ENCODE measurements at regions not wholly inside any gene's neighbourhood (a gene's known extent, or its start where the extent isn't known, plus 50 kb on each side); places are given as distances from the start of the nearest gene placed in this dataset.
A peak's percentile ranks its signal among the peaks of the same experiment; 100 is the strongest.
"Not testable (repeated sequence)": the region's sequence is repeated elsewhere in the genome, so short reads cannot be mapped to it uniquely, and the experiment has no call there.

DNA sequence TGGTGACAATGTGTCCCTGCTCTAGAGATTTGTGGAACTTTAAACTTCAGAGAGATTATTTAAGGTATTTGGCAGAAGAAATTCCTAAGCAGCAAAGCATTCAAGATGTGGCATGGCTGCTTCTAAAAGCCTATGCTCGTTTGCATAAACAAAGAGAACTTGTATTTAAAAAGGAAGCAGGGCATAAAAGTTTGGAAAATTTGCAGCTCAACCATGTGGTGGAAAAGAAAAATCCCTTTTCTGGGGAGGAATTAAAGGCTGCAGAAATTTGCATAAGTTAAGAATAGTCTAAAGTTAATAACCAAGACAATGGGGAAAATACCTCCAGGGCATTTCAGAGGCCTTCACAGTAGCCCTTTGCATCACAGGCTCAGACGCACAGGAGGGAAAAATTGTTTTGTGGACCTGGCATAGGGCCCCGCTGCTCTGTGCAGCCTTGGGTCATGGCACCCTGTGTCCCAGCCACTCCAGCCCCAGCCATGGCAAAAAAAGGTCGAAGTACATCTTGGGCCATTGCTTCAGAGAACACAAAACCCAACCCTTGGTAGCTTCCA is 1109.1 kb downstream of the OTOL1 start:
- H3K9me3 ChIP-seq (ENCODE audit: control insufficient read depth, insufficient read depth, low read length), result peaks cover 19% of the 10 kb centered on the region
- H3K36me3 ChIP-seq (ENCODE audit: control insufficient read depth, insufficient read depth, low read length), result no peaks in the 10 kb centered on the region
- H3K27ac ChIP-seq (ENCODE audit: low read depth, low read length), result no peak overlapping the region
- no peak overlapping the region for H3K4me3 ChIP-seq (ENCODE audit: low read depth, low read length)
- peaks cover 10% of the 10 kb centered on the region for H3K4me1 ChIP-seq (ENCODE audit: control insufficient read depth, insufficient read depth, low read length)
- no peak overlapping the region for H3K9ac ChIP-seq (ENCODE audit: low read depth, low read length)
- no peaks in the 10 kb centered on the region for H3K27me3 ChIP-seq (ENCODE audit: control insufficient read depth, insufficient read depth, low read length)

DNA sequence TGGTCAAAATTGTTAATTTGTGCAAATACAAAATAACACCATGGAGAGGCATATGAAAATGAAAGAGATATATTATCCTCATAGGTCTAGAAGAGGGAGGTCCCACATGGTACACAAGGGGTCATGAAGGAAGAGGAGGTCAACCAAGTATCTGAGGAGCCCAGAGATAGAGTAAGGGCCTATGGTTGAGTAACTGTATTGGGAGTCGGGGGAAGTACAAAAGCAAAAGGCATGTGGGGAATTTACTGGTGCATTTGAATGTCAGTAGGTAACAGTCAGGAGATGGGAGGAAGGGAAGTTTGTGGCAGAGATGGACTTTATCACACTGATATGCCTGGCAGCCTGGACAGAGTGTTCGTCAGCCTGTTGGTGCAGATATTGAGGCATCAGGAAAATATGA is 1113.7 kb downstream of the OTOL1 start:
- Histone ChIP-seq H3K4me1 (ENCODE audit: control insufficient read depth, insufficient read depth, low read length) (peaks cover 16% of the 10 kb centered on the region), H3K27me3 (ENCODE audit: control insufficient read depth, insufficient read depth, low read length) (no peaks in the 10 kb centered on the region), H3K36me3 (ENCODE audit: control insufficient read depth, insufficient read depth, low read length) (no peaks in the 10 kb centered on the region), H3K4me3 (ENCODE audit: low read depth, low read length) (peak overlapping the region; percentile 40; the same call in 1 of the 2 replicates), H3K9me3 (ENCODE audit: control insufficient read depth, insufficient read depth, low read length) (peaks cover 14% of the 10 kb centered on the region; the same call in 1 of the 2 replicates), H3K9ac (ENCODE audit: low read depth, low read length) (no peak overlapping the region), H3K27ac (ENCODE audit: low read depth, low read length) (peak overlapping the region; percentile 20)

DNA sequence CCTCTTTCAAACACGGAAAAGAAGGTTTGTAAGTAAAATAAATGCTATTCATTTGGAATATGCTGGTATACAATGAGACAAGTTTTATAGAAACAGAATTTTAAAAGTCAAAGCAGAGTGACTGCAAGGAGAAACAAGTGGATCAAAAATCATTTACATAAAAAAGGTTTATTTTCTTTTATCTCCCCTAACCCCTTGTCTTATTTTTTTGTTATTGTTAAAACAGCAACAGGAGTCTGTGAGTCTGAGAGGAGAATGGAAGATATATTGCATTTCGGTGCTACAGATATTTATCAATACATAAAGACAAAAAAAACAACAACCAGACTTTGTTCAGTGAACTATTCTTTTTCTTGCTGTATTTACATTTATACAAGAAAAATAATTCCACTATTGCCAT is 1116.4 kb downstream of the OTOL1 start:
- Histone ChIP-seq H3K9me3 (ENCODE audit: control insufficient read depth, insufficient read depth, low read length) (no peaks in the 10 kb centered on the region; the same call in 1 of the 2 replicates), H3K27me3 (ENCODE audit: control insufficient read depth, insufficient read depth, low read length) (no peaks in the 10 kb centered on the region), H3K9ac (ENCODE audit: low read depth, low read length) (no peak overlapping the region), H3K36me3 (ENCODE audit: control insufficient read depth, insufficient read depth, low read length) (no peaks in the 10 kb centered on the region), H3K4me3 (ENCODE audit: low read depth, low read length) (no peak overlapping the region), H3K27ac (ENCODE audit: low read depth, low read length) (no peak overlapping the region), H3K4me1 (ENCODE audit: control insufficient read depth, insufficient read depth, low read length) (peaks cover 16% of the 10 kb centered on the region)

DNA sequence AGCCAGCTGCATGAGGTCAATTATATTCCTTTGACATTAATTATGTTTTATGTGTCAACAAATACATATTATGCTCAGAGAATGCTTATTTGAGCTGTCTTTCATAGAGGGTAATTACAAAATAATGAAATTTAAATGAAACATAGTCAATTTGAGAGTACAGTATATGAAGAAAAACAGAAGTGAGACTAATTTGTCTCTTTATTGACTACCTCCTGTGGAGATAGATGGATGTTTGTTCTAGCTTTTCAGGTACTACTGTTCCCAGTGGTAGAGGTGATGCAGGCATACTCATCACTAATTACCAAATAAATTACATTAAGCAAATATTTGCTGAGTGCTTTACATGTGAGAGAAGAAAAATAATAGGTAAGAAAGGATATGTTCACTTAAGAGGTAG is 1129.6 kb downstream of the OTOL1 start:
- no peak overlapping the region for H3K27ac ChIP-seq (ENCODE audit: low read depth, low read length)
- H3K36me3 ChIP-seq (ENCODE audit: control insufficient read depth, insufficient read depth, low read length), result no peaks in the 10 kb centered on the region
- no peaks in the 10 kb centered on the region for H3K27me3 ChIP-seq (ENCODE audit: control insufficient read depth, insufficient read depth, low read length)
- no peaks in the 10 kb centered on the region for H3K9me3 ChIP-seq (ENCODE audit: control insufficient read depth, insufficient read depth, low read length)
- no peak overlapping the region for H3K4me3 ChIP-seq (ENCODE audit: low read depth, low read length)
- no peaks in the 10 kb centered on the region; the same call in 1 of the 2 replicates for H3K4me1 ChIP-seq (ENCODE audit: control insufficient read depth, insufficient read depth, low read length)
- no peak overlapping the region for H3K9ac ChIP-seq (ENCODE audit: low read depth, low read length)

DNA sequence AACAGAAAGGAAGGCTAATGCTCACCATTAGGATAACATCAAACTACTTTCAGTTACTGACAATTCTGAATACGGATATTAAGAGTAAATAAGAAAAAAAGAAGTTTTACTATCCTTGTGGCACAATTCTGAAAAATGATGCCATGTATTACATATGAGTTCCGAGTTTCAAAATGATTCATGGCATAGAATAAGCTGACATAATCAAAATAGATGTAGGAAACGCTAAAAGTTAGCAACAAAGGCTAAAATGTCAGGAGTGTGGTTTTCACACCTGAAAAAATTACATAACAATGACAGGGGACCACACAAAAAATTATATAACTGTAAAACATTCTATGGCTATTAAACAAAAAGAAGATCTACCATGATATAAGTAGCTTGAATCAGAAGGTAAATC is 1131.9 kb downstream of the OTOL1 start:
- H3K27ac ChIP-seq (ENCODE audit: low read depth, low read length), result no peak overlapping the region
- no peaks in the 10 kb centered on the region for H3K9me3 ChIP-seq (ENCODE audit: control insufficient read depth, insufficient read depth, low read length)
- no peaks in the 10 kb centered on the region for H3K27me3 ChIP-seq (ENCODE audit: control insufficient read depth, insufficient read depth, low read length)
- no peak overlapping the region for H3K4me3 ChIP-seq (ENCODE audit: low read depth, low read length)
- H3K9ac ChIP-seq (ENCODE audit: low read depth, low read length), result no peak overlapping the region
- no peaks in the 10 kb centered on the region; the same call in 1 of the 2 replicates for H3K4me1 ChIP-seq (ENCODE audit: control insufficient read depth, insufficient read depth, low read length)
- H3K36me3 ChIP-seq (ENCODE audit: control insufficient read depth, insufficient read depth, low read length), result no peaks in the 10 kb centered on the region

DNA sequence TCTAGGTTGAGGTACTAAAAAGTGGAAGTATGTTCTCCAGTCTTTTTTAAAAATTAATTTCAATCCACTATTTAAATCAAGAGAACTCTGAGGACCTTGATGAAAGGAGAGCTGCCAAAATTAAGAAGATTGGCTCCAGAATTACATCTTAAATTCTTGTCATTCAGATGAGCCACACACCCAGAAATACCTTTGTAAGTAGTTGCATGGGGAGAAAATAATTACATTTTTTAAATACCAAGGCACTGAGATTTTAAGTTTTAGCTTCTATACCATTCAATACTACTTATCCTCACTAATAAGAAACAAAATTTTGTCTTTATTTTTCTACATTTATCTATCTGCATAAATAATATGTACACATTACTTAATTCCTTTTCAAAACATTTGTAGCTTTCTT is 1132.8 kb downstream of the OTOL1 start:
- no peak overlapping the region for H3K9ac ChIP-seq (ENCODE audit: low read depth, low read length)
- H3K4me1 ChIP-seq (ENCODE audit: control insufficient read depth, insufficient read depth, low read length), result no peaks in the 10 kb centered on the region; the same call in 1 of the 2 replicates
- H3K27me3 ChIP-seq (ENCODE audit: control insufficient read depth, insufficient read depth, low read length), result no peaks in the 10 kb centered on the region
- H3K4me3 ChIP-seq (ENCODE audit: low read depth, low read length), result no peak overlapping the region
- H3K9me3 ChIP-seq (ENCODE audit: control insufficient read depth, insufficient read depth, low read length), result no peaks in the 10 kb centered on the region
- no peak overlapping the region for H3K27ac ChIP-seq (ENCODE audit: low read depth, low read length)
- H3K36me3 ChIP-seq (ENCODE audit: control insufficient read depth, insufficient read depth, low read length), result no peaks in the 10 kb centered on the region

DNA sequence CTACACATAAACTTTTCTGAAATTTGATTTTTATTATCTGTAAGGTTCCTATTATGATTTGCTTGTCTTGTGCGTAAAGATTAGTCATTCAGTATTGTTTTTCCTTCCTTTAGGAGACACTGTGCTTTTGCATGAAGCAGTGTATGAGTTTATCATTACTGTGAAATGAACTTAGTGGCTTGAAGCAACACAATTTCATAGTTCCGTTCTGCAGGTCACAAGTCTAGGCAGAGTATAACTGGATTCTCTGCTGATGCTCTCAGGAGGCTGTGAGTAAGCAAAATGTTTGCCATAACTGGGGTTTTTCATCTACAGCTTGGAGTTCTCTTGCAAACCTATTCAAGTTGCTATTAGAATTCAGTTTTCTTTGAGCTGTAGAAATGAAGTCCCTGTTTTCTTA is 1136.1 kb downstream of the OTOL1 start:
- H3K4me1 ChIP-seq (ENCODE audit: control insufficient read depth, insufficient read depth, low read length), result no peaks in the 10 kb centered on the region; the same call in 1 of the 2 replicates
- no peak overlapping the region for H3K27ac ChIP-seq (ENCODE audit: low read depth, low read length)
- no peaks in the 10 kb centered on the region; the same call in 1 of the 2 replicates for H3K9me3 ChIP-seq (ENCODE audit: control insufficient read depth, insufficient read depth, low read length)
- no peak overlapping the region for H3K4me3 ChIP-seq (ENCODE audit: low read depth, low read length)
- no peak overlapping the region for H3K9ac ChIP-seq (ENCODE audit: low read depth, low read length)
- H3K27me3 ChIP-seq (ENCODE audit: control insufficient read depth, insufficient read depth, low read length), result no peaks in the 10 kb centered on the region
- H3K36me3 ChIP-seq (ENCODE audit: control insufficient read depth, insufficient read depth, low read length), result no peaks in the 10 kb centered on the region

DNA sequence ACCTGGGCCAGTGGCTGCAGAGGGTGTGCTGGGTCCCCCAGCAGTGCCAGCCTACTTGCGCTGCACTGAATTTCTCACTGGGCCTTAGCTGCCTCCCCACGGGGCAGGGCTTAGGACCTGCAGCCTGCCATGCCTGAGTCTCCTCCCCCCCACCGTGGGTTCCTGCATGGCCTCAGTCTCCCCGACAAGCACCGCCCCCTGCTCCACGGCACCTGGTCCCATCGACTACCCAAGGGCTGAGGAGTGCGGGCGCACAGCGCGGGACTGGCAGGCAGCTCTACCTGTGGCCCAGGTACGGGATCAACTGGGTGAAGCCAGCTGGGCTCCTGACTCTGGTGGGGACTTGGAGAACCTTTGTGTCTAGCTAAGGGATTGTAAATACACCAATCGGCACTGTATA is 1143.6 kb downstream of the OTOL1 start:
- H3K9me3 ChIP-seq (ENCODE audit: control insufficient read depth, insufficient read depth, low read length), result peaks cover 14% of the 10 kb centered on the region
- not testable (repeated sequence) for H3K36me3 ChIP-seq (ENCODE audit: control insufficient read depth, insufficient read depth, low read length); H3K9ac ChIP-seq (ENCODE audit: low read depth, low read length); H3K4me3 ChIP-seq (ENCODE audit: low read depth, low read length); H3K27me3 ChIP-seq (ENCODE audit: control insufficient read depth, insufficient read depth, low read length); H3K27ac ChIP-seq (ENCODE audit: low read depth, low read length); H3K4me1 ChIP-seq (ENCODE audit: control insufficient read depth, insufficient read depth, low read length)

DNA sequence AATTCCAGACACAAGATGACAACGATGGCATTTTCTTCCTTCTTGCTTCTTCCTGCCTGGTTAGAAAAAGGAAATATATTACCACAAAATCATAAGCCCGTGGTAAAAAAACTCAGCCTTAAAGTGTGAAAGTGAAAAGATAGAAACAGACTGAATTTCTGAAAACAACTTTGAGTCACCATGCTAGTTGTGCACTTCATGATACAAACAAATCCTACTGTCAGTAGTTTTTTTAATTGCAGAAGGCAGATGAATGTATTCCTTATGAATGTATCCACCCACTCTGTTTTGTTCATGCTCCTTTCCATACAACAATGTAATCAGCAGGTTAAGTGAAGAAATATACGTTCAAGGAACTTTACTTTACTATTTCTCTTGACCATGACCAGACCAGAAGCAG is 1144.7 kb downstream of the OTOL1 start:
- Histone ChIP-seq H3K27me3 (ENCODE audit: control insufficient read depth, insufficient read depth, low read length) (no peaks in the 10 kb centered on the region), H3K9ac (ENCODE audit: low read depth, low read length) (no peak overlapping the region), H3K4me3 (ENCODE audit: low read depth, low read length) (no peak overlapping the region), H3K9me3 (ENCODE audit: control insufficient read depth, insufficient read depth, low read length) (peaks cover 19% of the 10 kb centered on the region), H3K4me1 (ENCODE audit: control insufficient read depth, insufficient read depth, low read length) (no peaks in the 10 kb centered on the region), H3K27ac (ENCODE audit: low read depth, low read length) (no peak overlapping the region), H3K36me3 (ENCODE audit: control insufficient read depth, insufficient read depth, low read length) (no peaks in the 10 kb centered on the region)

DNA sequence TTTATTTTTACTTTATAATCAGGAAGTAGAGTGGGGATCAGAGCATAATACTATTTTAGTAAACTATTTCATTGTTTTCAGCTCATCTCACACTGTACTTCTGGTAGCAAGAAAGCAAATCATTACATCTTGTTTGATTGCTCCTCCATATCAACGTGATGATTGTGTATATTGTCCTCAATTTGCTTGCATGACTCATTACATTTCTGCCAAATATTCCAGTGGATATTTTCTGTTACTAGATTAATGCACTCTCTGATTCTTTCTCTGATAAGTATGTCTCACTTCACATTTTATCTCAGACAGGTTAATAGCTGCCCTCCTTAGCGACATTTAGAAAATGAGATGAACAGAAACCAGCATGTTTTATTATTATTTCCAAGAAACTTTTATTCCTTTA is 1145.3 kb downstream of the OTOL1 start:
- H3K9me3 ChIP-seq (ENCODE audit: control insufficient read depth, insufficient read depth, low read length), result peaks cover 25% of the 10 kb centered on the region
- H3K27ac ChIP-seq (ENCODE audit: low read depth, low read length), result no peak overlapping the region
- H3K4me1 ChIP-seq (ENCODE audit: control insufficient read depth, insufficient read depth, low read length), result no peaks in the 10 kb centered on the region
- H3K27me3 ChIP-seq (ENCODE audit: control insufficient read depth, insufficient read depth, low read length), result no peaks in the 10 kb centered on the region
- no peak overlapping the region for H3K9ac ChIP-seq (ENCODE audit: low read depth, low read length)
- H3K4me3 ChIP-seq (ENCODE audit: low read depth, low read length), result no peak overlapping the region
- no peaks in the 10 kb centered on the region for H3K36me3 ChIP-seq (ENCODE audit: control insufficient read depth, insufficient read depth, low read length)

DNA sequence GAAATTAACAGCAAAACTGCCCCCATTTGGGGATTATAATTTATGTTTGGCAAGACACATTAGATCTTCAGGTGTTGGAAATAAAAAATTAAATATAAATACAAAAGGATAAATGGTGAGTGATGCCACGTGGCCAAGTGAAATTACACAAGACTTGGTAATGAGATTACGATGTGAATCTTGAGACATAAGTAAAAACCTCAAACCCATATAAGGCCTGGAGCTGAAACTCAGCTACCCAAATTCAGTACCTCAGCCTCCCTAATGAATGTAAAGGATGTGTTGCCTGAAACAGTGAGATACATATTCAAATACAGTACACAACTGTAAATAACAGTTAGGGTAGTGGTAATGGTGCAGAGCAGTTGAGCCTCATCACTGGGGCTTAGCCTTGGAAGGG is 1146.6 kb downstream of the OTOL1 start:
- Histone ChIP-seq H3K9ac (ENCODE audit: low read depth, low read length) (no peak overlapping the region), H3K27ac (ENCODE audit: low read depth, low read length) (no peak overlapping the region)

DNA sequence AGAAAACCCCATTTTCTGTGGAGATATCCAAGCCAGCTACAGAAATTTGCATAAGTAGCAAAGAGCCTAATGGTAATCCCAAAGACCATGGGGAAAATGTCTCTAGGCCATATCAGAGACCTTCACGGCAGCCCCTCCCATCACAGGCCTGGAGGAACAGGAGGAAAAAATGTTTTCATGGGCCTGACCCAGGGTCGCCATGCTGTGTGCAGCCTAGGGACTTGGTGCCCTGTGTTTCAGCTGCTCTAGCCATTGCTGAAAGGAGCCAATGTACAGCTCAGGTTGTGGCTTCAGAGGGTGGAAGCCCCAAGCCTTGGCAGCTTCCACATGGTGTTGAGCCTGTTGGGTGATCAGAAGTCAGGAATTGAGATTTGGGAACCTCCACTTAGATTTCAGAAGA is 1150.7 kb downstream of the OTOL1 start:
- H3K9me3 ChIP-seq (ENCODE audit: control insufficient read depth, insufficient read depth, low read length), result peaks cover 30% of the 10 kb centered on the region
- no peaks in the 10 kb centered on the region for H3K4me1 ChIP-seq (ENCODE audit: control insufficient read depth, insufficient read depth, low read length)
- H3K4me3 ChIP-seq (ENCODE audit: low read depth, low read length), result no peak overlapping the region
- no peaks in the 10 kb centered on the region for H3K27me3 ChIP-seq (ENCODE audit: control insufficient read depth, insufficient read depth, low read length)
- no peak overlapping the region for H3K27ac ChIP-seq (ENCODE audit: low read depth, low read length)
- H3K9ac ChIP-seq (ENCODE audit: low read depth, low read length), result no peak overlapping the region
- no peaks in the 10 kb centered on the region for H3K36me3 ChIP-seq (ENCODE audit: control insufficient read depth, insufficient read depth, low read length)

More for the DNA sequence above, 1146.6 kb downstream of the OTOL1 start:
- Histone ChIP-seq H3K4me1 (ENCODE audit: control insufficient read depth, insufficient read depth, low read length) (no peaks in the 10 kb centered on the region), H3K36me3 (ENCODE audit: control insufficient read depth, insufficient read depth, low read length) (no peaks in the 10 kb centered on the region), H3K27me3 (ENCODE audit: control insufficient read depth, insufficient read depth, low read length) (no peaks in the 10 kb centered on the region), H3K4me3 (ENCODE audit: low read depth, low read length) (no peak overlapping the region), H3K9me3 (ENCODE audit: control insufficient read depth, insufficient read depth, low read length) (peaks cover 35% of the 10 kb centered on the region)
